ENCODE measurements at regions not wholly inside any gene's neighbourhood (a gene's known extent, or its start where the extent isn't known, plus 50 kb on each side); places are given as distances from the start of the nearest gene placed in this dataset.
"Not testable (repeated sequence)": the region's sequence is repeated elsewhere in the genome, so short reads cannot be mapped to it uniquely, and the experiment has no call there.

GRCh38 chr9:71268871-71269635 lies 147.6 kb upstream of the TRPM3 start:
- DNase-seq, result no peak

- DNase-seq, result no peak
Observed at GRCh38 chr9:71263451-71263850, 142.0 kb upstream of the TRPM3 start.

- not testable (repeated sequence) for DNase-seq
Observed at GRCh38 chr9:71260419-71260818, 139.0 kb upstream of the TRPM3 start.

- no peak for DNase-seq
Observed at GRCh38 chr9:71254592-71255277, 133.3 kb upstream of the TRPM3 start.

GRCh38 chr9:71253011-71253410 lies 131.6 kb upstream of the TRPM3 start:
- DNase-seq, result no peak

- DNase-seq, result no peak
Observed at GRCh38 chr9:71250581-71250980, 129.2 kb upstream of the TRPM3 start.

- peak in 1 of 6 experiments; percentile 11 for DNase-seq
Observed at GRCh38 chr9:71249729-71250317, 128.4 kb upstream of the TRPM3 start.

- DNase-seq, result no peak
Observed at GRCh38 chr9:71245651-71246050, 124.2 kb upstream of the TRPM3 start.

GRCh38 chr9:71243951-71244350 lies 122.5 kb upstream of the TRPM3 start:
- no peak for DNase-seq

- no peak for DNase-seq
Observed at GRCh38 chr9:71242081-71242480, 120.7 kb upstream of the TRPM3 start.

GRCh38 chr9:71237051-71237450 lies 115.6 kb upstream of the TRPM3 start:
- no peak for DNase-seq

- no peak for DNase-seq
Observed at GRCh38 chr9:71233646-71234045, 112.2 kb upstream of the TRPM3 start.

GRCh38 chr9:71223953-71224538 lies 102.6 kb upstream of the TRPM3 start:
- DNase-seq, result no peak

GRCh38 chr9:71218774-71219173 lies 97.4 kb upstream of the TRPM3 start:
- DNase-seq, result no peak

- no peak for DNase-seq
Observed at GRCh38 chr9:71213633-71214032, 92.2 kb upstream of the TRPM3 start.

GRCh38 chr9:71210326-71210725 lies 88.9 kb upstream of the TRPM3 start:
- no peak for DNase-seq

- DNase-seq, result no peak
Observed at GRCh38 chr9:71209890-71210289, 88.5 kb upstream of the TRPM3 start.

GRCh38 chr9:71202931-71203330 lies 81.5 kb upstream of the TRPM3 start:
- no peak for DNase-seq

GRCh38 chr9:71191708-71192107 lies 70.3 kb upstream of the TRPM3 start:
- DNase-seq, result no peak

- DNase-seq, result no peak
Observed at GRCh38 chr9:71183251-71183650, 61.8 kb upstream of the TRPM3 start.

GRCh38 chr9:71179183-71179582 lies 57.8 kb upstream of the TRPM3 start:
- DNase-seq, result no peak

- DNase-seq, result no peak
Observed at GRCh38 chr9:71177901-71178300, 56.5 kb upstream of the TRPM3 start.

- DNase-seq, result no peak
Observed at GRCh38 chr9:71171517-71171916, 50.1 kb upstream of the TRPM3 start.
